Cerebellar nuclear complex (tissue), 1 donor: ENCODE measurements at regions not wholly inside any gene's neighbourhood (a gene's known extent, or its start where the extent isn't known, plus 50 kb on each side); places are given as distances from the start of the nearest gene placed in this dataset.
"Not testable (repeated sequence)": the region's sequence is repeated elsewhere in the genome, so short reads cannot be mapped to it uniquely, and the experiment has no call there.

Source experiments
- DNase-seq, 2 experiments: peaks; one replicate each; lab custom pipeline; 2025; lab: John Stamatoyannopoulos, UW

DNA sequence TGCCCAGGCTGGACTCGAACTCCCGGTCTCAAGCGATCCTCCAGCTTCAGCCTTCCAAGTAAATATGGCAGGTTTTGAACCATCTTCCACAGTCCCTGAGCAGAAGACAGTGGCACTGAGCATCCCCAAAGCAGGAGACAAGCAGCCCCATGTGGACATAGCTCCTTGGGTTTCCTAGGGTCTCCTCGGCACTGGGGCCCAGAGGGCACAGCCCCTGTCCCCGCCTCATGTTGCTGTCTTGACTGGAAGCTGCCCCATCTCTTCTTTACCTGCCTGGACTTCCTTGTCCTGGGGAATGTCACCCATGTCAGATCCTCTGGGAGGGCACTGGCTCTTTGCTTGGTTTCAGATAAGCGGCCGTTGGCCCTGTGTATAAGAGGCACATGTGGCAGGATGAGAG is 263.7 kb upstream of the RAB4A start:
- no peak for DNase-seq

DNA sequence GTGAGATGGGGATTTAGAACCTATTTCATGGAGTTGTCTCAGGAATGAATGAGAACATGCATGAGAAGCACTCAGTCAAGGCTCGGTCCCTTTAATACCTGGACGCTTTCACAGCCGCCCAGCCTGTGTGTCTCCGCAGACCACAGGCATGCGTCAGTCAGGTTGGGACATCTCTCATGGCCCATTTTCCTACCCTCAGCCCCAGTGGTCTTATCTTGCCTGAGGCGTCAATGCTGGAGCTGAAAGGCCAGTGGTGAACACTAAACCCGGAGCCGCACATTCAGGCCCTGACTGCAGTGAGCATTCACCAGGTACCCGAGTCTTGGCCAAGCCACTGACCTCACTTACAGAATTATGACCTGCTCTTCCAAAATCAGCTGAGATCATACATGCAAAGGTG is 263.2 kb upstream of the RAB4A start:
- no peak for DNase-seq

DNA sequence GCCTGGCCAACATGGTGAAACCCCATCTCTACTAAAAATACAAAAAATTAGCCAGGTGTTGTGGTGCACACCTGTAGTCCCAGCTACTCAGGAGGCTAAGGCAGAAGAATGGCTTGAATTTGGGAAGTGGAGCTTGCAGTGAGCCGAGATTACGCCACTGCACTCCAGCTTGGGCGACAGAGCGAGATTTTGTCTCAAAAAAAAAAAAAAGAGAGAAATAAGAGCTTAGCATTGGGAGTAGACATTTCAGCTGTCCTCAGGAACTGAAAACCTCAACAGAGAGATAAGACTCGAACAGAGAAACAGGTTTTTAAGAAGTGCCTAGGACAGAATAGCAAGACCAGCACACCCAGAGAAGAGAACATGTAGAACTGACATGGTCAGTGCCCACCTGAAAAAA is 262.6 kb upstream of the RAB4A start:
- DNase-seq: not testable (repeated sequence)

- DNase-seq: no peak
Measured at GRCh38 chr1:229011022-229011421, 259.9 kb upstream of the RAB4A start.

GRCh38 chr1:229012823-229013222 is 258.1 kb upstream of the RAB4A start:
- no peak for DNase-seq

- DNase-seq: no peak
Measured at GRCh38 chr1:229013981-229014380, 256.9 kb upstream of the RAB4A start.

DNA sequence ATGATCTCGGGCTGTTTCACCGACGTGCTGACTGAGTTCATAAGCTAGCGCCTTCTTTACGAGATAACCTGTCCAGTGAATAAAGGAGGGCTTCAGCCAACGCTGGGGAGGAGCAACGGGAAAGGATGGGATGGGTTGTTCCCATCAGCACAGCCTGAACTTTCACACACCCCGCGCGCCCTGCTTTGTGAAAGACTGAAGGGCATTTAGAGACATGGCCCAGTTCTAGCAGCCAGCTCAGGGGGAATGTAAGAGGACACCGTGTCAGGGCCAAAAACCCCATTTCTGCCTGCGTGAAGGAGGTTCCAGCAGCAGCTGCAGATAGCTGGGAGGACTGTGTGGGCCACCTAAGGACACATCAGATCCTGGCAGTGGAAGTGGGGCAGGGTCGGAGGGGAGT is 255.1 kb upstream of the RAB4A start:
- no peak for DNase-seq

DNA sequence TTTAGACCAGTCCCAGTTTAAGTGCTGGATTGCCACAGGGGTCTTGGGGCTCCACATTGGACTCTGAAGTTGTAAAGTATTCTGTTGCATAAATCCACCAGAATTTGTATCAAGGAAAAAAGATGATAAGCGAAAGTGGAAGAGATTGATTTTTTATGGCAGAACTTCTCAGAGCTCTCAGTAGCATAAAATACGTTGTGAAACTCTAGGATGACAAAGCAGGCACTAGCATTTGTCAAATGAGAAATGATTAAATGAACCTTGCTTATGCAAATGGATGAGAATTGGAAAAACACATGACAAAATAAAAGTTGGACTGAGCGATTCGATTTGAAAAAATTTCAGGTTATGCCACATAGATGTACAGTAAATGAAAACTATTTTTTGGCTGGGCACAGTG is 253.8 kb upstream of the RAB4A start:
- no peak for DNase-seq

DNA sequence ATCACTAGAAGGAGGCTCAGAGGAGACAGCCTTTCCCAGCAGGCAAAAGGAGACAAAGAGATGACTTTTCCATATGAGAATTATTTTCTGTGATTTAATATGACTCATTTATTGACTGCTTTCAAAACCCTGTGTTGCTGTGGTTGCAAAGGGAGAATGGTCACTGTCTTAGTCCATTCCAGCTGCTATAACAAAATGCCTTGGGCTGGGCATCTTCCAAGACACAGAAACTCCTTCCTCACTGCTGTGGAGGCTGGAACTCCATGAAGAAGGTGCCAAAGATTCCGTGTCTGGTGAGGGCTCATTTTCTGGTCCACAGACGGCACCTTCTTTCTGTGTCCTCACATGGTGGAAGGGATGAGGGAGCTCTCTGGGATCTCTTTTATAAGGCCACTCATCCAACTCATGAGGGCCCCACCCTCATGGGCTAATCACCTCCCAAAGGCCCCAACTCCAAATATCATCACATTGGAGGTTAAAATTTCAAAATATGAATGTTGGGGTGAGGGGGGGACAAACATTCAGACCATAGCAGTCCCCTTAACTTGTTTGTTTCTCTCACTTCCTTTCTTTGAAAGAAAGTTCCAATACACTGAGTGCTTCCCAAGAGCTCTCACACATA is 252.1 kb upstream of the RAB4A start:
- DNase-seq: no peak

DNA sequence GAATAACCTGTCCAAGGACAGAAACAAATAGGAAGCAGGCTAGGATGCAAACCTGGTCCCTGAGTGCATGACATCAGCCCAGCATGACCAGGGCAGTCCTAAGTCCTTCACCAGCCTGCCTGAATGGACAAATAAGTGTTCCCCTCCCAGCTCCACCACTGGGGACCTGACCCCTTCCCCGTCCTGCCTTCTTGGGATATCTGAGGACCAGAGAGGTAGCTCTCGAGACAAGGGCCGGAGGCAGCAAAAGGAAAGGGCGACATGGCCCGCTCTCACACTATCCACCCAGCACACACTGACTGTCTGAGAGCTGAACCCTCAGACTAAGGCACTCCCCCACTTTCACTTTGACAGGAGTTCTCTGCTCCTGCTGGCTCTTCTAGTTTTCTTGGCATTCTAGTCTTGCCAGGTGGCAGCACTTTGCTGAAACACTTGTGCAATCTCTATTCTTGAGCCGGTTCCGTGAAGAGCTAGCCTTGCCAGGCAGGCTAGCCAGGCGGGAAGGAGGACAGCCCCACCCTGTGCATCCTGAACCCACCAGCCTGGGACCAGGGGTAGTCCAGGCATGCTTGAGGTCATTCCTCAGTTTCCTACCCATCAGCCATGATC is 251.1 kb upstream of the RAB4A start:
- DNase-seq: no peak

- not testable (repeated sequence) for DNase-seq
Measured at GRCh38 chr1:229021034-229021433, 249.9 kb upstream of the RAB4A start.

DNA sequence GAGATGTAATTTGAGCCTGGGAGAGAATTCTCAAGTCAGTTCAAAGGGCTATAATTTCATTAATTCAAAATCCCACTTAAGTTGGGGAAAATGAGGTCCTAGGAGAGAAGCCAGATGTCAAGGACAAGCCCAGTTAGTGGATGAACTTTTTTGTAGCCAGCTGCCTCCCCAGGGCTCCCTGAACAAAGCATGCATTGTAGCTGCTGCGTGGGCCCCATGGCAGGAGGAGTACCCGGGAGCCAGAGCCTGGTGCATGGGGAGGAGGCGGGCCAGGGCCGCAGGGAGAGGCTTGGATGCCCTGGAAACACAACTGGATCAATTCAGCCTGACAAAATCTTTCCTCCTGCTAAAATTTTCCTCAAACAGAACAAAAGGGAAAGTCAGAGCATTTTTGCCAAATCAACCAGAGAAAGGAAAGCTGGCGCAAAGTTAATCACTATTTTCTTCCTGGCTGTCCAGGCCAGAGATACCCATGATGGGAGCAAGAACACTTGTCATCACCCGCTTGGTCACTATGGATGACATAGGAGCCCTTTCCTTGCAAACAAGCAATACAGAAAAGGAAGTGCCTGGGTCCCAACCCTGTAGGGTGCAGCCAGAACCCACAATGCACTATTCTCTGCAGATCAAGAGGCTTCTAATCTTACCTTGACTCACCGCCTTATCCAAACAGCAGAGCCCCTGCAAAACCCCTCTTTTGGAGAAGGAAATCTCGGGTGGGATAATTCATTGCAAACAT is 248.1 kb upstream of the RAB4A start:
- no peak for DNase-seq

GRCh38 chr1:229023651-229024300 is 247.1 kb upstream of the RAB4A start:
- DNase-seq: peak; percentile 4 to 49

DNA sequence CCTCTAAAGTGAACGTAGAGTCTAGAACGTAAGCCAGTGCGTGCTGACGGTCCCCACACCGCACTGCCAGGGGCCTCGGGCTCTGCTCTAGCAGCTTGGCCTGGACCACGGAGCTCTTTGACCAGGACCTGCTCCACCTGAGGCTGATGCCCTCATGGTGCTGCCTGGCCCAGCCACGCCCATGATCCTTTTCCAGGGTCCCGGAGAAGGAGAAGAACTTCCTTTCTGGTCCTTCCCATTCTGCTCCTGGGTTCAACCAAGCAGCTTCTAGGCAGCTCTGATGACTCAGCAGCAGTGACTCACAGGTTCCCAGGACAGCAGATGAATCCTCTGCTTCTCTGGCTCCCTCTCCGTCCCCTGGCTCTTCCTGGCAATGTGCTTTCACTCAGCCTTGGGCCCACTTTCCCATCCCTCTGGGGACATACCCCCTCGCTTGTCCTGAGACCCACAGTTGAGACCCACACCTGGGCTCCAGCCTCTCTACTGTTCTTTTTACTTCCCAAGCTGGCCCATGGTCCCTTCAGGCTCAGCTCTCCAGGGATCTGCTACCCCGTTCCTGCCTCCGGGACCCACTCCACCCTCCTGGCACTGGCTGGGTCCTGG is 246.3 kb upstream of the RAB4A start:
- no peak for DNase-seq

DNA sequence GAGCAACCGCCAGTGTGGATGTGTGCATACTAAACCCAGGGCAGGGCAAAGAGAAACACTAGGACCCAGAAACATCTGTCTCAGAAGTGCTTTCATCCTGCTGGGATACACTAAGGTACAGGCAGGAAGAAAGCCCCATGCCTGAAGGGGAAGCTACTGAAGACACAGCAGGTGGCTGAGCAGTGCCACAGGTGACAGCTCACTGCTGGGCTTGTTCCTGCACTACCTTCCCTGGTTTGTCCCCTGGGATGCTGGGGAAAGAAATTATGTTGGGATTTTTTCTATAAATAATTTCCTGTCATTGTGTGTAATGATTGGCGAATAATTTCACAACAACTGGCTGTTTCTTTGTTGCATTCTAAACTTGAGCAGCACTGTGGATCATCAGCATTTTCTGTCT is 245.3 kb upstream of the RAB4A start:
- DNase-seq: no peak

DNA sequence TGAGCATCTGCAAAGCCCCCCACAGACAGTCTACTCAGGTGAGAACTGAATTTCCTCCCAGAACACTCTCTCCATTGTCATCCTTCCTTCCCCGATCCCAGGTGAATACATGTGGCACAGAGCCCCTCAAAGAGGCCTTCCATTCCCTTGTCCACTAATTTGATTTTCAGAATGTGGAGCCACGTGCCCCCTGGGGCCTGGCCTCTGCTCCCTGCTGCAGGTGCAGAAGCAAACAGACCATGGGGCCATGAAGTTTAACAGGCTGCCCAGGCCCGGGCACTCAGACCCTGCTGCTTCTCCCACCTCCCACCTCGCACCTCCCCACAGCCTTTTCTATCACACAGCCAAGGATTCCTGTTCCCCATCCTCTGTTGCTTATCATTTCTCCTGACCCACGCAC is 243.8 kb upstream of the RAB4A start:
- no peak for DNase-seq

- no peak for DNase-seq
Measured at GRCh38 chr1:229027622-229028182, 243.2 kb upstream of the RAB4A start.

GRCh38 chr1:229028544-229028943 is 242.4 kb upstream of the RAB4A start:
- no peak for DNase-seq

DNA sequence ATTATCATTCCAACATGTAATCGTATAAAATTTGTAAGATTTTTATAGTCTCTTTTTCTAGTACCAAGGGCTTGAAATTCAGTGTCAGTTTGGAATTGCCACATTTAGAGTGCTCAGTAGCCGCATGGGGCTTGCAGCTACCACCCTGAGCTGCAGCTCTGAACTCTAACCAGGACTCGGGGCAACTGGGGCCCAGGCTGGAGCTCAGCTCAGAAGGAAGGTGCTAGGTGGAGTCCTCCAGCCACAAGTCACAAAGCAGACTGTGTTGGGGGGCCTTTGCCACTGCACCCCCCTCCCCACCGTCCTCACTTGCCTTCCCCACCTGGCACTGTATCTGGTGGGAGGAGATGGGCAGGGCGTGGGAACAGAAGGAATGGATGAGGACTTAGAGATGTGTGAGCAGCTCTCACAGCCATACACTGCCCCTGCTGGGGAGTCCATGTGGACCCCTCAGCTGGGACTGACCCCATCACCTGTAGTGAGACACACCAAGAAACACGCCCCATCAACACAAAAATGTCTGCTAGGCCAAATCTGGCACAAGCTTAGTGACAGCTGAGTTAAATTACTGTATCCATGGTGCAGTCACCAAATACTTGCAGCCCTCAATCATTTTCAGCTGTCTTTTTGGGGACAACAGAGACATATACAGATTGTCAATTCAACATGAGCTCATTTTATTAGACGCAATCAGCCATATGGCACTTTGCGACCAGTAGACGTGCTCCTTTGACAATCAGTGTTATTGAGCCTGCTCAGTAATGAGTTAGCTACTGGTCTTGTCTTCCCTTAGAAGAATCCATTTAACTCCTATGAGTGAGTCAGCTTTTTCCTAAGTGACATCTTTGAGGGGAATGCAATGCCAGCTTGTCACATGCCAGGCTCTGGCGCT is 241.7 kb upstream of the RAB4A start:
- DNase-seq: no peak

- DNase-seq: no peak
Measured at GRCh38 chr1:229029879-229030235, 241.1 kb upstream of the RAB4A start.

DNA sequence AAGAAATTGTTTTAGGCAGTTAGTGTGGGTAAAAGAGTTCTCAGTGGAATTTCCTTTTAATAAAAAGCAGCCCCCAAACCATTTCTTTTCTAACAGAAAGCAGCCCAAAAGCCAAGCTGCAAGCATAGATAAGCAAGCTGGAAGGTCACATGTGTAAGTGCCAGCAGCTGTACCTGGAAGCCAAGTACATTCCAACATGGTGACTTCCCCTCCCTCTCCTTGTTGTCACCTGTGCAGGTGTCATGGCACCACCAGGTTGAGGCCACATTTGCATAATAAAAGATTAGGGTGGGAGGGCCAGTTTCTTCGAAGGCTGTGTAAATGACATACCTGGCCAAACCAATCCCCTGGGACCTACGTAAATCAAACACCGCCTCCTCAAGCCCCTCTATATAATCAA is 240.3 kb upstream of the RAB4A start:
- DNase-seq: no peak
